ENCODE measurements at regions not wholly inside any gene's neighbourhood (a gene's known extent, or its start where the extent isn't known, plus 50 kb on each side); places are given as distances from the start of the nearest gene placed in this dataset.

- in situ Hi-C loops (cut with HindIII; ENCODE audit: low sequenced_read_pairs), result no loop called here
- TF ChIP-seq CTCF (IDR thresholded peaks at IDR 0.05; ENCODE audit: low read depth, low read length, missing control alignments), result no peak
- H3K4me3 ChIP-seq (ENCODE audit: low read depth, low read length), result no peak overlapping the region
- no peak for DNase-seq (ENCODE audit: low read depth)
These were observed 109.3 kb upstream of the FAM83B start for GRCh38 chr6:54737247-54737646.

- no peak overlapping the region for H3K4me3 ChIP-seq (ENCODE audit: low read depth, low read length)
- in situ Hi-C loops (cut with HindIII; ENCODE audit: low sequenced_read_pairs), result no loop called here
- no peak for DNase-seq (ENCODE audit: low read depth)
- no peak for TF ChIP-seq CTCF (IDR thresholded peaks at IDR 0.05; ENCODE audit: low read depth, low read length, missing control alignments)
These were observed 98.6 kb upstream of the FAM83B start for GRCh38 chr6:54747955-54748354.

- H3K4me3 ChIP-seq (ENCODE audit: low read depth, low read length), result no peak overlapping the region
- DNase-seq (ENCODE audit: low read depth), result no peak
- in situ Hi-C loops (cut with HindIII; ENCODE audit: low sequenced_read_pairs), result no loop called here
- TF ChIP-seq CTCF (IDR thresholded peaks at IDR 0.05; ENCODE audit: low read depth, low read length, missing control alignments), result no peak
These were observed 92.2 kb upstream of the FAM83B start for GRCh38 chr6:54754406-54754805.

GRCh38 chr6:54758340-54758739 lies 88.2 kb upstream of the FAM83B start:
- no peak overlapping the region for H3K4me3 ChIP-seq (ENCODE audit: low read depth, low read length)
- no peak for DNase-seq (ENCODE audit: low read depth)
- no peak for TF ChIP-seq CTCF (IDR thresholded peaks at IDR 0.05; ENCODE audit: low read depth, low read length, missing control alignments)
- in situ Hi-C loops (cut with HindIII; ENCODE audit: low sequenced_read_pairs), result no loop called here

GRCh38 chr6:54768494-54768893 lies 78.1 kb upstream of the FAM83B start:
- in situ Hi-C loops (cut with HindIII; ENCODE audit: low sequenced_read_pairs), result no loop called here
- TF ChIP-seq CTCF (IDR thresholded peaks at IDR 0.05; ENCODE audit: low read depth, low read length, missing control alignments), result no peak
- H3K4me3 ChIP-seq (ENCODE audit: low read depth, low read length), result no peak overlapping the region
- DNase-seq (ENCODE audit: low read depth), result no peak

- no peak for DNase-seq (ENCODE audit: low read depth)
- in situ Hi-C loops (cut with HindIII; ENCODE audit: low sequenced_read_pairs), result no loop called here
- TF ChIP-seq CTCF (IDR thresholded peaks at IDR 0.05; ENCODE audit: low read depth, low read length, missing control alignments), result no peak
These were observed 76.2 kb upstream of the FAM83B start for GRCh38 chr6:54770328-54770727.

GRCh38 chr6:54771968-54772367 lies 74.6 kb upstream of the FAM83B start:
- in situ Hi-C loops (cut with HindIII; ENCODE audit: low sequenced_read_pairs), result no loop called here
- DNase-seq (ENCODE audit: low read depth), result no peak
- H3K4me3 ChIP-seq (ENCODE audit: low read depth, low read length), result no peak overlapping the region
- TF ChIP-seq CTCF (IDR thresholded peaks at IDR 0.05; ENCODE audit: low read depth, low read length, missing control alignments), result no peak

More at GRCh38 chr6:54770328-54770727, 76.2 kb upstream of the FAM83B start:
- H3K4me3 ChIP-seq (ENCODE audit: low read depth, low read length), result no peak overlapping the region

Measured in astrocyte of the cerebellum (primary cell).